ENCODE measurements at regions not wholly inside any gene's neighbourhood (a gene's known extent, or its start where the extent isn't known, plus 50 kb on each side); places are given as distances from the start of the nearest gene placed in this dataset.

DNA sequence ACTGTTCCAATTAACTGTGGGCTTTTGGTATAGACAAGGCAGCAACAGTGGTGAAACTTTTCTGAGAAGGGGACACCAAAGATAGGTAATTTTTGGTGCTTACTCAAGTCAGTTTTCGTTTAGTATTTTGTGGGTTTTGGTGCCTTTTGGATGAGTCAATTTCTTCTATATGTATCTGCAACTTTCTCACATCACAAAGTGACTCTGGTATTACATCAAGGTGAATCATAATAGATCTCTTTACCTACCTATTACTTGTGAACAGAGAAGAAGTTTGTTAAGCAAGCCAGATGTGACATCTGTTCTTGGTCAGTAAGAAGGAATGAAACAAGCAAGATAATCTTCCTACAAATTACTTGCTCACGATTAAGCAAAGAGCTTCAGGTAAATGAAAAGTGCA, 732.4 kb upstream of the DPPA4 start:
- H3K4me3 ChIP-seq (replicated peaks; ENCODE audit: insufficient read depth, low read length) = no peak overlapping the region
- DNase-seq (ENCODE audit: low read depth in 1 of 2, low spot score in 1 of 2) = no peak
- TF ChIP-seq SPI1 (IDR thresholded peaks at IDR 0.05; ENCODE audit: borderline replicate concordance, low read depth) = no peak
- TF ChIP-seq, protein P1, sequence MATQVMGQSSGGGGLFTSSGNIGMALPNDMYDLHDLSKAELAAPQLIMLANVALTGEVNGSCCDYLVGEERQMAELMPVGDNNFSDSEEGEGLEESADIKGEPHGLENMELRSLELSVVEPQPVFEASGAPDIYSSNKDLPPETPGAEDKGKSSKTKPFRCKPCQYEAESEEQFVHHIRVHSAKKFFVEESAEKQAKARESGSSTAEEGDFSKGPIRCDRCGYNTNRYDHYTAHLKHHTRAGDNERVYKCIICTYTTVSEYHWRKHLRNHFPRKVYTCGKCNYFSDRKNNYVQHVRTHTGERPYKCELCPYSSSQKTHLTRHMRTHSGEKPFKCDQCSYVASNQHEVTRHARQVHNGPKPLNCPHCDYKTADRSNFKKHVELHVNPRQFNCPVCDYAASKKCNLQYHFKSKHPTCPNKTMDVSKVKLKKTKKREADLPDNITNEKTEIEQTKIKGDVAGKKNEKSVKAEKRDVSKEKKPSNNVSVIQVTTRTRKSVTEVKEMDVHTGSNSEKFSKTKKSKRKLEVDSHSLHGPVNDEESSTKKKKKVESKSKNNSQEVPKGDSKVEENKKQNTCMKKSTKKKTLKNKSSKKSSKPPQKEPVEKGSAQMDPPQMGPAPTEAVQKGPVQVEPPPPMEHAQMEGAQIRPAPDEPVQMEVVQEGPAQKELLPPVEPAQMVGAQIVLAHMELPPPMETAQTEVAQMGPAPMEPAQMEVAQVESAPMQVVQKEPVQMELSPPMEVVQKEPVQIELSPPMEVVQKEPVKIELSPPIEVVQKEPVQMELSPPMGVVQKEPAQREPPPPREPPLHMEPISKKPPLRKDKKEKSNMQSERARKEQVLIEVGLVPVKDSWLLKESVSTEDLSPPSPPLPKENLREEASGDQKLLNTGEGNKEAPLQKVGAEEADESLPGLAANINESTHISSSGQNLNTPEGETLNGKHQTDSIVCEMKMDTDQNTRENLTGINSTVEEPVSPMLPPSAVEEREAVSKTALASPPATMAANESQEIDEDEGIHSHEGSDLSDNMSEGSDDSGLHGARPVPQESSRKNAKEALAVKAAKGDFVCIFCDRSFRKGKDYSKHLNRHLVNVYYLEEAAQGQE (IDR thresholded peaks at IDR 0.05; ENCODE audit: insufficient replicate concordance, low read depth) = no peak
- TF ChIP-seq POLR2AphosphoS5 (IDR thresholded peaks at IDR 0.05; ENCODE audit: low read depth) = no peak
- TF ChIP-seq, protein P2, sequence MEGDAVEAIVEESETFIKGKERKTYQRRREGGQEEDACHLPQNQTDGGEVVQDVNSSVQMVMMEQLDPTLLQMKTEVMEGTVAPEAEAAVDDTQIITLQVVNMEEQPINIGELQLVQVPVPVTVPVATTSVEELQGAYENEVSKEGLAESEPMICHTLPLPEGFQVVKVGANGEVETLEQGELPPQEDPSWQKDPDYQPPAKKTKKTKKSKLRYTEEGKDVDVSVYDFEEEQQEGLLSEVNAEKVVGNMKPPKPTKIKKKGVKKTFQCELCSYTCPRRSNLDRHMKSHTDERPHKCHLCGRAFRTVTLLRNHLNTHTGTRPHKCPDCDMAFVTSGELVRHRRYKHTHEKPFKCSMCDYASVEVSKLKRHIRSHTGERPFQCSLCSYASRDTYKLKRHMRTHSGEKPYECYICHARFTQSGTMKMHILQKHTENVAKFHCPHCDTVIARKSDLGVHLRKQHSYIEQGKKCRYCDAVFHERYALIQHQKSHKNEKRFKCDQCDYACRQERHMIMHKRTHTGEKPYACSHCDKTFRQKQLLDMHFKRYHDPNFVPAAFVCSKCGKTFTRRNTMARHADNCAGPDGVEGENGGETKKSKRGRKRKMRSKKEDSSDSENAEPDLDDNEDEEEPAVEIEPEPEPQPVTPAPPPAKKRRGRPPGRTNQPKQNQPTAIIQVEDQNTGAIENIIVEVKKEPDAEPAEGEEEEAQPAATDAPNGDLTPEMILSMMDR (IDR thresholded peaks at IDR 0.05; ENCODE audit: insufficient read depth, low read length) = no peak
- no peak for TF ChIP-seq GABPA (IDR thresholded peaks at IDR 0.05; ENCODE audit: low read depth)
- no peaks in the 10 kb centered on the region for H3K27me3 ChIP-seq (ENCODE audit: insufficient read depth, poor library complexity, severe bottlenecking)
- H3K27ac ChIP-seq (replicated peaks) = no peak overlapping the region

DNA sequence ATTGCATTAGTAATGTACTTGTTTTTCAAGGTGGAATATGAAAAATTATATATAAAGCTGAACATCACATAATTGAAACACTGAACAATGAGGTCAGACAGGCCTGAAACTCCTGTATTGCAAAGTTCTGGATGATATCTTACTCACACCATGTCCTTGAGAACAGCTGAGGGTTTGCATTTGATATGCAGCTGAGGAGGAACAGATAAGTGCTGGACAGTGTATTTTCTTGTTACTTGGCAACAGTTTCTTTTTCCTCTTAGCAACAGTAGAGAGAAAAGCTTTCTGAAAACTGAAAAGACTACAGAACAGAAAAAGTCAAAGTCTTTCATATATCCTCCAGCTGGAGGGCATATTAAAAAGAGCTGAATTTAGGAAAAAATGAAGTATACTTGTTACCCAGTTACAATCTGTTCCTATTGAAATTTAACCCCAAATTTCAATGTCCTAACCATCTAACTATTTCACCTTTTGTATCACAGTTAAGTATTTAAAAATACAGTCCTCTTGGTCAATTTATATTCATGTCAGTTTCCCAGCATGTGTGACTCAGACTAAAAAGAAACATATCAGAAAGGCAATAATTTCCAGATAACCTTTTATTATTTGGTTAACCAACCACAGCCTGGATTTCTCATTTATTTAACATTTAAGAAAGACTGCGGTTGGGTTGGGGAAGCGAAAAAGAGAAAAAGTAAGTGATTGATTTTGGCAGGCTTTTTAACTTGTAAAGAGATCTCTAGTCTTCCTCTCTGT, 733.0 kb upstream of the DPPA4 start:
- no peak overlapping the region for H3K27ac ChIP-seq (replicated peaks)
- H3K27me3 ChIP-seq (ENCODE audit: insufficient read depth, poor library complexity, severe bottlenecking) = no peaks in the 10 kb centered on the region
- TF ChIP-seq, protein P2 (IDR thresholded peaks at IDR 0.05; ENCODE audit: insufficient read depth, low read length) = no peak
- TF ChIP-seq SPI1 (IDR thresholded peaks at IDR 0.05; ENCODE audit: borderline replicate concordance, low read depth) (no peak), GABPA (IDR thresholded peaks at IDR 0.05; ENCODE audit: low read depth) (no peak), POLR2AphosphoS5 (IDR thresholded peaks at IDR 0.05; ENCODE audit: low read depth) (no peak)
- TF ChIP-seq, protein P1 (IDR thresholded peaks at IDR 0.05; ENCODE audit: insufficient replicate concordance, low read depth) = no peak
- H3K4me3 ChIP-seq (replicated peaks; ENCODE audit: insufficient read depth, low read length) = no peak overlapping the region
- DNase-seq (ENCODE audit: low read depth in 1 of 2, low spot score in 1 of 2) = no peak

DNA sequence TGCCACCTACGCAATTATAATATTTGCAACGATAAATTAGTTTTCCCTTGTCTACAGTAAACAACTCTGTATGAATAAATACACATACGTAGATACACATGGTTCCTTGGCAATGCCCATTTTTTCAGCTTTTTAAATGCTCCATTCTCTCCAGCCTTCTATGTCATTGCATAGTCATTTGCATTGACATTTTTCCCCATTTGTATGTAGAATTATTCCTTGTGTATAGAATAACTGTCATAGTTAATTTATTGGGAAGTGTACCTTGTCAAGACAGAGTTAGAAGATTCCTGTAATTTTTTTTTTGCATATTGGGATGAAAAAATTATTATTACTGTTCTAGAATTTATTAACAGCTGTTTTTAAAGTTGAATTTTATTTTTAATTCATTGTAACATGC, 736.7 kb upstream of the DPPA4 start:
- Histone ChIP-seq H3K27me3 (ENCODE audit: insufficient read depth, poor library complexity, severe bottlenecking) (no peaks in the 10 kb centered on the region), H3K27ac (replicated peaks) (no peak overlapping the region), H3K4me3 (replicated peaks; ENCODE audit: insufficient read depth, low read length) (no peak overlapping the region)
- TF ChIP-seq GABPA (IDR thresholded peaks at IDR 0.05; ENCODE audit: low read depth) (no peak), POLR2AphosphoS5 (IDR thresholded peaks at IDR 0.05; ENCODE audit: low read depth) (no peak), SPI1 (IDR thresholded peaks at IDR 0.05; ENCODE audit: borderline replicate concordance, low read depth) (no peak)
- TF ChIP-seq, protein P2 (IDR thresholded peaks at IDR 0.05; ENCODE audit: insufficient read depth, low read length) = no peak
- TF ChIP-seq, protein P1 (IDR thresholded peaks at IDR 0.05; ENCODE audit: insufficient replicate concordance, low read depth) = no peak
- DNase-seq (ENCODE audit: low read depth in 1 of 2, low spot score in 1 of 2) = no peak
